Tibial artery (tissue), 4 donors: ENCODE measurements at regions not wholly inside any gene's neighbourhood (a gene's known extent, or its start where the extent isn't known, plus 50 kb on each side); places are given as distances from the start of the nearest gene placed in this dataset.
"Not testable (repeated sequence)": the region's sequence is repeated elsewhere in the genome, so short reads cannot be mapped to it uniquely, and the experiment has no call there.

Experiments
- DNase-seq, 2 donors: peaks; one replicate each; pipeline ENCODE4 v3.0.0-alpha.2; 2019
- H3K27ac ChIP-seq, 2 donors: fragments of 200-600 bp; sonication (generic) in 1 of 2; 1 replicate in 1 of 2; 2 replicates in 1 of 2; pipeline ENCODE4 v1.5.1; 2018 to 2019; ENCODE audit warnings: mild to moderate bottlenecking in 1 of 2
- H3K27me3 ChIP-seq, 2 donors: fragments of 200-600 bp; sonication (generic) in 1 of 2; one replicate each; pipeline versions ENCODE4 v1.5.1 to v1.6.0; 2016 to 2019
- H3K36me3 ChIP-seq, 3 donors: fragments of 200-600 bp; sonication (generic) in 2 of 3; one replicate each; pipeline ENCODE4 v1.5.1; 2016 to 2019; ENCODE audit warnings: mild to moderate bottlenecking in 2 of 3
- H3K4me1 ChIP-seq, 4 donors: fragments of 200-600 bp; sonication (generic) in 2 of 4; 1 replicate in 3 of 4; 2 replicates in 1 of 4; pipeline ENCODE4 v1.5.1; 2016 to 2019
- H3K4me3 ChIP-seq, 2 donors: fragments of 200-600 bp; sonication (generic) in 1 of 2; 1 replicate in 1 of 2; 2 replicates in 1 of 2; pipeline ENCODE4 v1.5.1; 2018 to 2019; ENCODE audit warnings: mild to moderate bottlenecking in 2 of 2
- H3K9me3 ChIP-seq, 3 donors: fragments of 200-600 bp; sonication (generic) in 1 of 3; one replicate each; pipeline ENCODE4 v1.5.1; 2016 to 2019
- intact Hi-C: fragments of 100-400 bp; cut with DNase I; formaldehyde crosslinking; loops from one replicate; pipeline ENCODE4 v1.15.0; 2023; ENCODE audit warnings: low total_unique reads
- TF ChIP-seq, protein P1 (sequence below), 2 experiments: fragments of 200-600 bp in 1 of 2; fragments of 450-650 bp in 1 of 2; IDR thresholded peaks; one replicate each; pipeline ENCODE4 v1.5.1; 2017 to 2019; ENCODE audit warnings: antibody characterized with exemption in 2 of 2, mild to moderate bottlenecking in 1 of 2, moderate library complexity in 1 of 2

DNA sequence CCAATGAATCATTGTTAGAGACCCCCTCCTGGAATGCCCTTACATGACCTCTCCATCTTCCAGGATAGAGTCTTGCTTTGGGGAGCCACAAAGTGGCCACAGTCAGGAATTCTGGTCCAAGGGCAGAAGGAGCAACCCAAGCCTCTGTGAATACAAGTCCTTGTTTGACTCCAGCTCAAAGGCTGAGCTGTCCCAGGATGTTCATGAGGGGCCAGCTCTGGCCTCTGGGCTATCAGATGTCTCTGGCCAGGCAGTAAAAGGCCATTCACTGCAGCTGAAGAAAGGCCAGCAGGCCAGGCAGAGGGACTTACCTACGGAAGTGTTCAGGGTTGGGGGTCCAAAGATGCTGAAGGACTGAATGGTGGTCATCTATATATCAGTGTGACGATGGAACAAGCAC is 98.3 kb upstream of the IPO9 start:
- no peak for DNase-seq
- H3K27ac ChIP-seq, result no peak overlapping the region
- intact Hi-C loops, result no loop called here

GRCh38 chr1:201731142-201731541 is 97.8 kb upstream of the IPO9 start:
- DNase-seq, result no peak
- intact Hi-C loops, result no loop called here
- Histone ChIP-seq H3K27me3 (no peaks in the 10 kb centered on the region), H3K4me1 (peaks cover 0 to 16% (median 2%) of the 10 kb centered on the region in 4 donors), H3K4me3 (no peak overlapping the region), H3K9me3 (no peaks in the 10 kb centered on the region), H3K27ac (no peak overlapping the region), H3K36me3 (no peaks in the 10 kb centered on the region)
- TF ChIP-seq, protein P1, sequence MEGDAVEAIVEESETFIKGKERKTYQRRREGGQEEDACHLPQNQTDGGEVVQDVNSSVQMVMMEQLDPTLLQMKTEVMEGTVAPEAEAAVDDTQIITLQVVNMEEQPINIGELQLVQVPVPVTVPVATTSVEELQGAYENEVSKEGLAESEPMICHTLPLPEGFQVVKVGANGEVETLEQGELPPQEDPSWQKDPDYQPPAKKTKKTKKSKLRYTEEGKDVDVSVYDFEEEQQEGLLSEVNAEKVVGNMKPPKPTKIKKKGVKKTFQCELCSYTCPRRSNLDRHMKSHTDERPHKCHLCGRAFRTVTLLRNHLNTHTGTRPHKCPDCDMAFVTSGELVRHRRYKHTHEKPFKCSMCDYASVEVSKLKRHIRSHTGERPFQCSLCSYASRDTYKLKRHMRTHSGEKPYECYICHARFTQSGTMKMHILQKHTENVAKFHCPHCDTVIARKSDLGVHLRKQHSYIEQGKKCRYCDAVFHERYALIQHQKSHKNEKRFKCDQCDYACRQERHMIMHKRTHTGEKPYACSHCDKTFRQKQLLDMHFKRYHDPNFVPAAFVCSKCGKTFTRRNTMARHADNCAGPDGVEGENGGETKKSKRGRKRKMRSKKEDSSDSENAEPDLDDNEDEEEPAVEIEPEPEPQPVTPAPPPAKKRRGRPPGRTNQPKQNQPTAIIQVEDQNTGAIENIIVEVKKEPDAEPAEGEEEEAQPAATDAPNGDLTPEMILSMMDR (IDR thresholded peaks at IDR 0.05), result no peak

More for the DNA sequence above, 98.3 kb upstream of the IPO9 start:
- Histone ChIP-seq H3K4me1 (peaks cover 0 to 16% (median 2%) of the 10 kb centered on the region in 4 donors), H3K4me3 (no peak overlapping the region), H3K36me3 (no peaks in the 10 kb centered on the region), H3K9me3 (no peaks in the 10 kb centered on the region), H3K27me3 (no peaks in the 10 kb centered on the region)
- TF ChIP-seq, protein P1 (IDR thresholded peaks at IDR 0.05), result no peak

GRCh38 chr1:201731592-201731991 is 97.4 kb upstream of the IPO9 start:
- Histone ChIP-seq H3K36me3 (no peaks in the 10 kb centered on the region), H3K27ac (no peak overlapping the region), H3K4me1 (peaks cover 0 to 12% (median 2%) of the 10 kb centered on the region in 4 donors), H3K27me3 (no peaks in the 10 kb centered on the region), H3K4me3 (no peak overlapping the region), H3K9me3 (no peaks in the 10 kb centered on the region)
- no peak for DNase-seq
- TF ChIP-seq, protein P1 (IDR thresholded peaks at IDR 0.05), result no peak
- intact Hi-C loops, result no loop called here

- intact Hi-C loops, result no loop called here
- Histone ChIP-seq H3K4me3 (no peak overlapping the region), H3K36me3 (no peaks in the 10 kb centered on the region), H3K27ac (no peak overlapping the region), H3K9me3 (no peaks in the 10 kb centered on the region), H3K27me3 (no peaks in the 10 kb centered on the region), H3K4me1 (peaks cover 0 to 12% (median 2%) of the 10 kb centered on the region in 4 donors)
- TF ChIP-seq, protein P1 (IDR thresholded peaks at IDR 0.05), result no peak
- no peak for DNase-seq
Observed at GRCh38 chr1:201732351-201732750, 96.6 kb upstream of the IPO9 start.

DNA sequence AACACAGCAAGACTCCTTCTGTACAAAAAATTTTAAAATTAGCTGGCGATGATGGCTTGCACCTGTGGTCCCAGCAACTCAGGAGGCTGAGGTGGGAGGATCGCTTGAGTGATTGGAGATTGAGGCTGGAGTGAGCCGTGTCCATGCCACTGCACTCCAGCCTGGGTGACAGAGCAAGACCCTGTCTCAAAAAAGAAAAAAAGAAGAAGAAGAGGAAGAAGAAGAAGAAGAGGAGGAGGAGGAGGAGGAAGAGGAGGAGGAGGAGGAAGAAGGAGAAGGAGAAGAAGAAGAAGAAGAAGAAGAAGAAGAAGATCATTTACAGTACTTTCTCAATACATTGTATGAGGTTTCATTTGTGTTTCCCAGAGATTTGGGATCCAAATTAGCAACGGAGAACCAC is 94.7 kb upstream of the IPO9 start:
- peaks cover 0 to 27% (median 16%) of the 10 kb centered on the region in 4 donors for H3K4me1 ChIP-seq
- H3K27me3 ChIP-seq, H3K27ac ChIP-seq, H3K9me3 ChIP-seq, H3K4me3 ChIP-seq, DNase-seq, H3K36me3 ChIP-seq, intact Hi-C loops: not testable (repeated sequence)

- TF ChIP-seq, protein P1 (IDR thresholded peaks at IDR 0.05), result no peak
- no peak overlapping the region for H3K27ac ChIP-seq
- H3K4me1 ChIP-seq, result peaks cover 0 to 29% (median 19%) of the 10 kb centered on the region in 4 donors
- H3K9me3 ChIP-seq, result no peaks in the 10 kb centered on the region
- DNase-seq, result no peak
- no peaks in the 10 kb centered on the region for H3K36me3 ChIP-seq
- no peak overlapping the region for H3K4me3 ChIP-seq
- intact Hi-C loops, result no loop called here
- no peaks in the 10 kb centered on the region for H3K27me3 ChIP-seq
Observed at GRCh38 chr1:201734786-201735185, 94.2 kb upstream of the IPO9 start.
